PC-9 (cell line): ENCODE measurements at regions not wholly inside any gene's neighbourhood (a gene's known extent, or its start where the extent isn't known, plus 50 kb on each side); places are given as distances from the start of the nearest gene placed in this dataset.

Source experiments
- BruUV-seq: library from RNA; stranded (reverse); fragments of 400-500 nt; replicated peaks from 2 replicates; lab custom pipeline; 2021; lab: Mats Ljungman, UMichigan
- CTCF ChIA-PET: fragments of 300-600 bp; sonication (Branson Sonifier 250); formaldehyde crosslinking; loops from one replicate; lab custom pipeline; 2022; ENCODE audit warnings: antibody characterized with exemption; lab: Charles Lee
- POLR2A ChIA-PET: fragments of 300-600 bp; sonication (Branson Sonifier 250); formaldehyde crosslinking; loops from one replicate; lab custom pipeline; 2022; ENCODE audit warnings: antibody characterized with exemption; ENCODE audit not compliant: unreplicated experiment; lab: Charles Lee
- DNase-seq, 2 experiments: peaks; one replicate each; pipeline versions ENCODE4 v3.0.0 to v3.0.0-alpha.2; 2015 to 2022; ENCODE audit warnings: mixed read lengths in 1 of 2
- H2AFZ ChIP-seq: fragments of 200-600 bp; sonication (generic); 2 replicates; pipeline ENCODE4 v1.8.1; 2017; ENCODE audit warnings: antibody characterized with exemption
- H3F3A ChIP-seq: fragments of 200-600 bp; sonication (generic); 2 replicates; pipeline ENCODE4 v1.8.1; 2017; ENCODE audit warnings: antibody characterized with exemption, mild to moderate bottlenecking, low read depth; ENCODE audit not compliant: insufficient read depth
- H3K27ac ChIP-seq: fragments of 200-600 bp; sonication (generic); 2 replicates; pipeline ENCODE4 v1.6.1; 2016; ENCODE audit warnings: mixed run types
- H3K27me3 ChIP-seq: fragments of 200-600 bp; sonication (generic); 2 replicates; pipeline ENCODE4 v1.6.1; 2016; ENCODE audit warnings: low read depth, mixed run types; ENCODE audit not compliant: insufficient read depth
- H3K36me3 ChIP-seq: fragments of 200-600 bp; sonication (generic); 2 replicates; pipeline ENCODE4 v1.6.1; 2016; ENCODE audit warnings: low read depth, mixed run types
- H3K4me1 ChIP-seq: fragments of 200-600 bp; sonication (generic); replicated peaks from 2 replicates; pipeline ENCODE4 v1.6.1; 2016; ENCODE audit warnings: mixed run types; ENCODE audit not compliant: insufficient read depth
- H3K4me2 ChIP-seq: fragments of 200-600 bp; sonication (generic); 2 replicates; pipeline ENCODE4 v1.6.1; 2017; ENCODE audit warnings: mixed run types
- H3K4me3 ChIP-seq: fragments of 200-600 bp; sonication (generic); 2 replicates; pipeline ENCODE4 v1.6.1; 2016; ENCODE audit warnings: mixed run types
- H3K79me2 ChIP-seq: fragments of 200-600 bp; sonication (generic); 2 replicates; pipeline ENCODE4 v1.6.1; 2017; ENCODE audit warnings: low read depth, mixed run types
- H3K9me2 ChIP-seq: fragments of 200-600 bp; sonication (generic); 2 replicates; pipeline ENCODE4 v1.8.1; 2017; ENCODE audit warnings: mild to moderate bottlenecking; ENCODE audit not compliant: insufficient read depth
- H3K9me3 ChIP-seq: fragments of 200-600 bp; sonication (generic); 2 replicates; pipeline ENCODE4 v1.8.1; 2016; ENCODE audit warnings: low read depth; ENCODE audit not compliant: insufficient read depth
- H4K20me1 ChIP-seq: fragments of 200-600 bp; sonication (generic); 2 replicates; pipeline ENCODE4 v1.8.1; 2017; ENCODE audit not compliant: insufficient read depth
- EZH2 ChIP-seq: fragments of 200-600 bp; sonication (generic); IDR thresholded peaks from 2 replicates; pipeline ENCODE4 v1.8.0; 2017; ENCODE audit warnings: antibody characterized with exemption, low read depth
- intact Hi-C: fragments of 100-400 bp; cut with micrococcal nuclease; formaldehyde crosslinking; loops from one replicate; pipeline ENCODE4 v1.10.0; 2022; ENCODE audit not compliant: unreplicated experiment
- TF ChIP-seq, protein P1 (sequence below): fragments of 200-600 bp; sonication (generic); conservative IDR thresholded peaks from 2 replicates; pipeline ENCODE4 v1.6.1; 2017; ENCODE audit warnings: mixed run types, antibody characterized with exemption, mild to moderate bottlenecking, moderate library complexity

- H3K27ac ChIP-seq, result no peak overlapping the region
- TF ChIP-seq EZH2, result no peak
- TF ChIP-seq, protein P1, sequence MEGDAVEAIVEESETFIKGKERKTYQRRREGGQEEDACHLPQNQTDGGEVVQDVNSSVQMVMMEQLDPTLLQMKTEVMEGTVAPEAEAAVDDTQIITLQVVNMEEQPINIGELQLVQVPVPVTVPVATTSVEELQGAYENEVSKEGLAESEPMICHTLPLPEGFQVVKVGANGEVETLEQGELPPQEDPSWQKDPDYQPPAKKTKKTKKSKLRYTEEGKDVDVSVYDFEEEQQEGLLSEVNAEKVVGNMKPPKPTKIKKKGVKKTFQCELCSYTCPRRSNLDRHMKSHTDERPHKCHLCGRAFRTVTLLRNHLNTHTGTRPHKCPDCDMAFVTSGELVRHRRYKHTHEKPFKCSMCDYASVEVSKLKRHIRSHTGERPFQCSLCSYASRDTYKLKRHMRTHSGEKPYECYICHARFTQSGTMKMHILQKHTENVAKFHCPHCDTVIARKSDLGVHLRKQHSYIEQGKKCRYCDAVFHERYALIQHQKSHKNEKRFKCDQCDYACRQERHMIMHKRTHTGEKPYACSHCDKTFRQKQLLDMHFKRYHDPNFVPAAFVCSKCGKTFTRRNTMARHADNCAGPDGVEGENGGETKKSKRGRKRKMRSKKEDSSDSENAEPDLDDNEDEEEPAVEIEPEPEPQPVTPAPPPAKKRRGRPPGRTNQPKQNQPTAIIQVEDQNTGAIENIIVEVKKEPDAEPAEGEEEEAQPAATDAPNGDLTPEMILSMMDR, result no peak
- CTCF ChIA-PET, result no interaction called here
- no peaks in the 10 kb centered on the region for H3K36me3 ChIP-seq
- no TSS peak for BruUV-seq
- no peak overlapping the region for H2AFZ ChIP-seq
- no peaks in the 10 kb centered on the region for H3F3A ChIP-seq
- H4K20me1 ChIP-seq, result no peaks in the 10 kb centered on the region
- no peaks in the 10 kb centered on the region for H3K9me3 ChIP-seq
- no peaks in the 10 kb centered on the region for H3K9me2 ChIP-seq
- H3K4me2 ChIP-seq, result no peak overlapping the region
- no peak for DNase-seq
- peaks cover 20% of the 10 kb centered on the region; the same call in 1 of the 2 replicates for H3K4me1 ChIP-seq
- no peaks in the 10 kb centered on the region for H3K27me3 ChIP-seq
- intact Hi-C loops, result no loop called here
- no peaks in the 10 kb centered on the region for H3K79me2 ChIP-seq
- POLR2A ChIA-PET, result no interaction called here
- no peak overlapping the region for H3K4me3 ChIP-seq
Measured at GRCh38 chr6:44651604-44652003, 264.1 kb downstream of the CDC5L start.

GRCh38 chr6:44652547-44652946 is 265.0 kb downstream of the CDC5L start:
- Histone ChIP-seq H3K9me3 (no peaks in the 10 kb centered on the region), H3K36me3 (no peaks in the 10 kb centered on the region), H2AFZ (no peak overlapping the region), H3K4me2 (no peak overlapping the region), H3K4me1 (peaks cover 20% of the 10 kb centered on the region; the same call in 1 of the 2 replicates), H3K4me3 (no peak overlapping the region), H3K9me2 (no peaks in the 10 kb centered on the region), H4K20me1 (no peaks in the 10 kb centered on the region), H3F3A (no peaks in the 10 kb centered on the region), H3K27ac (no peak overlapping the region), H3K79me2 (no peaks in the 10 kb centered on the region), H3K27me3 (no peaks in the 10 kb centered on the region)
- ChIA-PET CTCF (no interaction called here), POLR2A (interaction anchor here (0.6 kb wide), 1 partner anchor 25 kb away, joined by 11 read pairs; no protein-coding TSS in a partner anchor)
- no peak for DNase-seq
- no TSS peak for BruUV-seq
- intact Hi-C loops, result no loop called here
- TF ChIP-seq, protein P1, result no peak
- no peak for TF ChIP-seq EZH2

DNA sequence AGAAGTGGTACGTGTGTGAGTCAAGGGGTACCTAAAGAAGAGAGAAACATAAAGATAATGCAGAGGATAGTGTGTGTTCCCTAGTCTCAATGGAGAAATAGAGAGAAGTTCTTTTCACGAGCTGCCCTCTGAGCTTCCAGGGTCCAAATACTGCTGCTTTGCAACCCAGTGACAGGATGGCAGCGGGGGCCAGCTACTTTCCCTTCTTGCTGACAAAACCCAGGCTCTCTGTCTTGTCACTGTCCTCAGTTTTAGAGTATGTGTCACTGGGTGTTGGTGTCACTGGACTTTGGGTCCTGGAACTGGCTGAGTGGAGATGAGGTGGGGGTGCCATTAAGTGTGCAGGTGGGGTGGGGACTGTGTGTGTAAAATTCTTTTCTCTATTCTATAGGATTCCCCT is 265.6 kb downstream of the CDC5L start:
- intact Hi-C loops, result no loop called here
- H3K27me3 ChIP-seq, result no peaks in the 10 kb centered on the region
- no peak overlapping the region for H3K4me3 ChIP-seq
- DNase-seq, result no peak
- ChIA-PET CTCF (interaction anchor here (0.5 to 0.7 kb wide), 3 partner anchors 19 to 1320 kb away, joined by 3 to 5 read pairs (median 3); no protein-coding TSS in a partner anchor), POLR2A (interaction anchor here (0.6 kb wide), 1 partner anchor 26 kb away, joined by 11 read pairs; no protein-coding TSS in a partner anchor)
- H2AFZ ChIP-seq, result no peak overlapping the region
- no peak overlapping the region for H3K27ac ChIP-seq
- no peak overlapping the region for H3K4me2 ChIP-seq
- H3K79me2 ChIP-seq, result no peaks in the 10 kb centered on the region
- no peaks in the 10 kb centered on the region for H4K20me1 ChIP-seq
- no TSS peak for BruUV-seq
- no peaks in the 10 kb centered on the region for H3K9me2 ChIP-seq
- no peaks in the 10 kb centered on the region for H3K9me3 ChIP-seq
- TF ChIP-seq, protein P1, result no peak
- no peak for TF ChIP-seq EZH2
- H3K4me1 ChIP-seq, result peaks cover 20% of the 10 kb centered on the region; the same call in 1 of the 2 replicates
- no peaks in the 10 kb centered on the region for H3K36me3 ChIP-seq
- H3F3A ChIP-seq, result no peaks in the 10 kb centered on the region
